Left lung (tissue), 4 donors: ENCODE measurements at regions not wholly inside any gene's neighbourhood (a gene's known extent, or its start where the extent isn't known, plus 50 kb on each side); places are given as distances from the start of the nearest gene placed in this dataset.
A peak's percentile ranks its signal among the peaks of the same experiment; 100 is the strongest.

Experiments used
- ATAC-seq: fragments of 200-7000 bp; cut with Tn5 transposase; one replicate; pipeline ENCODE4 v1.9.1; 2020; ENCODE audit warnings: moderate library complexity
- DNase-seq, 4 donors: peaks; one replicate each; pipeline ENCODE4 v3.0.0-alpha.2; 2013 to 2020
- H3K27ac ChIP-seq, 2 donors: fragments of 200-600 bp; sonication (generic) in 1 of 2; one replicate each; pipeline versions ENCODE4 v1.5.0 to v1.8.0; 2020 to 2021
- H3K27me3 ChIP-seq, 2 donors: fragments of 200-600 bp; sonication (generic) in 1 of 2; one replicate each; pipeline versions ENCODE4 v1.5.0 to v1.8.0; 2020 to 2021
- H3K36me3 ChIP-seq, 2 donors: fragments of 200-600 bp; sonication (generic) in 1 of 2; one replicate each; pipeline versions ENCODE4 v1.5.0 to v1.8.0; 2020 to 2021
- H3K4me1 ChIP-seq, 2 donors: fragments of 200-600 bp; one replicate each; pipeline ENCODE4 v1.8.0; 2021
- H3K4me3 ChIP-seq, 2 donors: fragments of 200-600 bp; sonication (generic) in 1 of 2; one replicate each; pipeline versions ENCODE4 v1.5.0 to v1.8.0; 2020 to 2021; ENCODE audit warnings: mild to moderate bottlenecking in 1 of 2
- H3K9me3 ChIP-seq, 2 donors: fragments of 200-600 bp; sonication (generic) in 1 of 2; one replicate each; pipeline versions ENCODE4 v1.5.0 to v1.8.0; 2020 to 2021
- intact Hi-C, 2 donors: fragments of 100-400 bp; cut with DNase I; formaldehyde crosslinking; loops; one replicate each; pipeline versions ENCODE4 v1.11.2 to v1.14.2; 2022
- TF ChIP-seq, protein P1 (sequence below), 2 donors: fragments of 200-600 bp; sonication (generic) in 1 of 2; IDR thresholded peaks; one replicate each; pipeline versions ENCODE4 v1.5.0 to v1.8.0; 2021; ENCODE audit warnings: antibody characterized with exemption in 2 of 2
- donor health status: DM: no; HTN: yes; CAD: no.
- donor health status: DM: no; HTN: no; CAD: no.

DNA sequence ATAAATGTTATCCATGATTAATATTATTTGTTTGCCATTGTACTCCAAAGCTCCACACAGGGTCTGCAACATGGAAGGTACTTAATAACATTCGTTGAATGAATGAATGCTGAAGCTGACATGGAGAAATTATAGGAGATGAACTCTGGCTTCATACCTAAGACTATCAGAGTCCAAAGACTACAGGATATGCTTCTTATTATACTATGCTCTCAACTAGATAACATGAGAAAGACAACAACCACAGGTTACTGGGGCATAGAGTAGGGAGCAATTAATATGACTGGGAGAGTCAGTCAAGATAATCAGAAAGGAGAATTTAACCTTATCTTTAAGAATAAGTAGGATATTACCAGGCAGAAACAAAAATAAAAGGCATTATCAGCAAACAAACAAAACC, 236.3 kb upstream of the SOX5 start:
- intact Hi-C loops = no loop called here
- ATAC-seq = no peak

DNA sequence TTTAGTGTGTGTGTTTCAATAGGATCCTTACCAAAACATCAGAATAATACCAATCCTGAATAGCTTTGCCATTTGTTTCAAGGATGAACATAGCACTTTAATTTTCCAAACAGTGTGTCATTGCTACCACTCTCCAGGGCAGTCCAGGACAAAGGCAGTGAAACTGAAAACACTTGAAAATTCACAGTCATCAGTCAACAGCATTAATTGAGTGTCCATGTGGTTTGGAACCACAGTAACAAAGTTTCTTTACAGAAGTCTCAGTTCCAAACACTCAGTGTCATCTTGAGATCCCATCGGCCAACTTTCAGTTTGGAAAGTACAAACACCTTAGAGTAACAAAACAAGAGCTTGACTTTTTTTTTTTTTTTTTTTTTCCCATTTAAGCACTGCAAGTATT, 228.4 kb upstream of the SOX5 start:
- Histone ChIP-seq H3K4me3 (no peak overlapping the region), H3K4me1 (no peaks in the 10 kb centered on the region), H3K36me3 (no peaks in the 10 kb centered on the region), H3K27me3 (no peaks in the 10 kb centered on the region), H3K27ac (no peak overlapping the region), H3K9me3 (no peaks in the 10 kb centered on the region)
- peak; percentile 57 for ATAC-seq
- intact Hi-C loops = no loop called here
- TF ChIP-seq, protein P1, sequence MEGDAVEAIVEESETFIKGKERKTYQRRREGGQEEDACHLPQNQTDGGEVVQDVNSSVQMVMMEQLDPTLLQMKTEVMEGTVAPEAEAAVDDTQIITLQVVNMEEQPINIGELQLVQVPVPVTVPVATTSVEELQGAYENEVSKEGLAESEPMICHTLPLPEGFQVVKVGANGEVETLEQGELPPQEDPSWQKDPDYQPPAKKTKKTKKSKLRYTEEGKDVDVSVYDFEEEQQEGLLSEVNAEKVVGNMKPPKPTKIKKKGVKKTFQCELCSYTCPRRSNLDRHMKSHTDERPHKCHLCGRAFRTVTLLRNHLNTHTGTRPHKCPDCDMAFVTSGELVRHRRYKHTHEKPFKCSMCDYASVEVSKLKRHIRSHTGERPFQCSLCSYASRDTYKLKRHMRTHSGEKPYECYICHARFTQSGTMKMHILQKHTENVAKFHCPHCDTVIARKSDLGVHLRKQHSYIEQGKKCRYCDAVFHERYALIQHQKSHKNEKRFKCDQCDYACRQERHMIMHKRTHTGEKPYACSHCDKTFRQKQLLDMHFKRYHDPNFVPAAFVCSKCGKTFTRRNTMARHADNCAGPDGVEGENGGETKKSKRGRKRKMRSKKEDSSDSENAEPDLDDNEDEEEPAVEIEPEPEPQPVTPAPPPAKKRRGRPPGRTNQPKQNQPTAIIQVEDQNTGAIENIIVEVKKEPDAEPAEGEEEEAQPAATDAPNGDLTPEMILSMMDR (IDR thresholded peaks at IDR 0.05) = no peak
- no peak for DNase-seq

More for the DNA sequence above, 236.3 kb upstream of the SOX5 start:
- Histone ChIP-seq H3K9me3 (no peaks in the 10 kb centered on the region), H3K27me3 (no peaks in the 10 kb centered on the region), H3K36me3 (no peaks in the 10 kb centered on the region), H3K4me1 (no peaks in the 10 kb centered on the region), H3K27ac (no peak overlapping the region), H3K4me3 (no peak overlapping the region)
- no peak for DNase-seq
- TF ChIP-seq, protein P1 (IDR thresholded peaks at IDR 0.05) = no peak

DNA sequence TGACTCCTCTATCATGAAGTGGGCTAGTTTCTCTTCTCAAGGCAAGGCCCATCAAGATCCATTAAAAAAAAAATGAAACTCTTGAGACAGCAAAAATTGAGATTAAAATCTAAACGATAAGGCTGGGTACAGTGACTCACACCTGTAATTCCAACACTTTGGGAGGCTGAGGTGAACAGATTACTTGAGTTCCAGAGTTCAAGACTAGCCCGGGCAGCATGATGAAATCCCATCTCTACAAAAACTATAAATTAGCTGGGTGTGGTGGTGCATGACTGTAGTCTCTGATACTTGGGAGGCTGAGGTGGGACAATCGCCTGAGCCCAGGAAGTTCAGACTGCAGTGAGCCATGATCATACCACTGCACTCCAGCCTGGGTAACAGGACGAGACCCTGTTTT, 226.5 kb upstream of the SOX5 start:
- Histone ChIP-seq H3K9me3 (no peaks in the 10 kb centered on the region), H3K27ac (no peak overlapping the region)

DNA sequence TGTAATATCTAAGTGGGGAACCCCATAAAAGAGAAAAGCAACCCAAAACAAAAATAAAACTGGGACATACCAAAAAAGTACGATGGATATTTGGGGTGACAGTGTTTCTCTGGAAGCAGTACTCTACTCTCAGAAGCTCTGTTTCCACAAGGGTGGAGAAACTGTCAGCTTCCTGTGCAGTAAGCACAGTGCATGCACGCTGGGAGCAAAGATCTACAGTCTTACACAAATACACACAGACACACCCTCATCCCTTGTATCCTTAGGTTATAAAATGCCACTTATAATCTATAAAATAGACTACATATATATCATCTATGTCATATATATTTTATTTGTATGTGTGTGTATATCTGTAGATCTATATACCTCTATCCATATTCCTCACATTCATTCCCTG, 225.8 kb upstream of the SOX5 start:
- intact Hi-C loops = no loop called here
- no peak overlapping the region for H3K4me3 ChIP-seq
- no peaks in the 10 kb centered on the region for H3K4me1 ChIP-seq
- no peaks in the 10 kb centered on the region for H3K27me3 ChIP-seq
- no peaks in the 10 kb centered on the region for H3K9me3 ChIP-seq
- TF ChIP-seq, protein P1 (IDR thresholded peaks at IDR 0.05) = no peak
- no peak for DNase-seq
- H3K27ac ChIP-seq = no peak overlapping the region
- ATAC-seq = no peak
- H3K36me3 ChIP-seq = no peaks in the 10 kb centered on the region

More for the DNA sequence above, 226.5 kb upstream of the SOX5 start:
- H3K4me3 ChIP-seq = no peak overlapping the region
- ATAC-seq = no peak
- TF ChIP-seq, protein P1 (IDR thresholded peaks at IDR 0.05) = no peak
- no peaks in the 10 kb centered on the region for H3K4me1 ChIP-seq
- H3K27me3 ChIP-seq = no peaks in the 10 kb centered on the region
- intact Hi-C loops = no loop called here
- no peak for DNase-seq
- H3K36me3 ChIP-seq = no peaks in the 10 kb centered on the region

DNA sequence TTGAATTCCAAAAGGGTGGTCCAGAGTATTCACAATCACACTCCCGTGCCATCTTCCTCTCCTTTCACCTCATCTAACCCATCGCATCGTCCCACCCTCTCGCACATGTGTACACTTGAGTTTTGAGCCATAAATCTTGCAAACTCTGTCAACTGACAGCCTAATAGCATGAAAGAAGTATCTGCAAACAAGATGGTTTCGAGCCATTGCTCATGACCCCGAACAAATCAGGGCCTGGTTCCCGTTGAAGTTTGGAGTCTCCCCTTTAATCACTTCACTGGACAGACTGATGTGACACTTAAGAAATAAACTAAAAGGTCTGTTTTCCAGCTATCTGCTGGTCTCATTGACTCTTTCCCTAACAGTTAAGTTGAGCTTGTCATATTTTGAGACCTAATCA, 223.6 kb upstream of the SOX5 start:
- no peak overlapping the region for H3K27ac ChIP-seq
- DNase-seq (no peak), ATAC-seq (no peak)
- H3K9me3 ChIP-seq = no peaks in the 10 kb centered on the region
- TF ChIP-seq, protein P1 (IDR thresholded peaks at IDR 0.05) = no peak
- no peak overlapping the region for H3K4me3 ChIP-seq
- H3K36me3 ChIP-seq = no peaks in the 10 kb centered on the region
- intact Hi-C loops = no loop called here
- H3K4me1 ChIP-seq = no peaks in the 10 kb centered on the region
- no peaks in the 10 kb centered on the region for H3K27me3 ChIP-seq
